Prostate gland (tissue), 2 donors: ENCODE measurements at regions not wholly inside any gene's neighbourhood (a gene's known extent, or its start where the extent isn't known, plus 50 kb on each side); places are given as distances from the start of the nearest gene placed in this dataset.

ENCODE experiments used
- POLR2A ChIP-seq: fragments of 450-650 bp; IDR thresholded peaks from one replicate; pipeline ENCODE4 v1.6.1; 2016; ENCODE audit warnings: antibody characterized with exemption, mild to moderate bottlenecking
- TF ChIP-seq, protein P1 (sequence below), 4 experiments: fragments of 200-600 bp in 2 of 4; fragments of 450-650 bp in 2 of 4; sonication (generic) in 2 of 4; IDR thresholded peaks; 1 replicate in 3 of 4; 2 replicates in 1 of 4; pipeline ENCODE4 v1.5.1; 2016 to 2019; ENCODE audit warnings: antibody characterized with exemption in 4 of 4, mild to moderate bottlenecking in 2 of 4, moderate library complexity in 2 of 4

DNA sequence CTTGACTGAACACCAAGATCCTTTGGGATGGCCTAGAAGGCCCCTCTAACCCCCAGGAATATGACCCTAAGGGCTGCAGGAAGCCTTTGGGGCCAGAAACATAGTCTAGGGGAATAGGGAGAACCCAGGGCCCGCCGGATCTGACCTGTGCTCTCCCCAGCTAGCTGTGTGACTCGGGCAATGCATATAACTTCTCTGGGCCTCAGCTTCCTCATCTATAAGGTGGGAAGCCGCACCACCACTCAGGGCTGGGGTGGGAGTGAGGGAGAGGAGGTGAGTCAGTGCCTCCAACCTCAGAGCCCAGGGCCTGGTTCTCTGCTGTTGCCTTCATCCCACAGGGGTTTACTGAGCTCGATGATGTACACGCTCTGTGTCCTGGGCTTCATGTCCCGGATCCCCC, 434.4 kb downstream of the PTPRU start:
- TF ChIP-seq, protein P1, sequence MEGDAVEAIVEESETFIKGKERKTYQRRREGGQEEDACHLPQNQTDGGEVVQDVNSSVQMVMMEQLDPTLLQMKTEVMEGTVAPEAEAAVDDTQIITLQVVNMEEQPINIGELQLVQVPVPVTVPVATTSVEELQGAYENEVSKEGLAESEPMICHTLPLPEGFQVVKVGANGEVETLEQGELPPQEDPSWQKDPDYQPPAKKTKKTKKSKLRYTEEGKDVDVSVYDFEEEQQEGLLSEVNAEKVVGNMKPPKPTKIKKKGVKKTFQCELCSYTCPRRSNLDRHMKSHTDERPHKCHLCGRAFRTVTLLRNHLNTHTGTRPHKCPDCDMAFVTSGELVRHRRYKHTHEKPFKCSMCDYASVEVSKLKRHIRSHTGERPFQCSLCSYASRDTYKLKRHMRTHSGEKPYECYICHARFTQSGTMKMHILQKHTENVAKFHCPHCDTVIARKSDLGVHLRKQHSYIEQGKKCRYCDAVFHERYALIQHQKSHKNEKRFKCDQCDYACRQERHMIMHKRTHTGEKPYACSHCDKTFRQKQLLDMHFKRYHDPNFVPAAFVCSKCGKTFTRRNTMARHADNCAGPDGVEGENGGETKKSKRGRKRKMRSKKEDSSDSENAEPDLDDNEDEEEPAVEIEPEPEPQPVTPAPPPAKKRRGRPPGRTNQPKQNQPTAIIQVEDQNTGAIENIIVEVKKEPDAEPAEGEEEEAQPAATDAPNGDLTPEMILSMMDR (IDR thresholded peaks at IDR 0.05) = no peak
- TF ChIP-seq POLR2A = no peak
